AG04449 (cell line): ENCODE measurements at regions not wholly inside any gene's neighbourhood (a gene's known extent, or its start where the extent isn't known, plus 50 kb on each side); places are given as distances from the start of the nearest gene placed in this dataset.

Experiments
- CTCF ChIA-PET: fragments of 350-600 bp; formaldehyde crosslinking; extraction: SDS; loops from one replicate; lab custom pipeline; 2021; ENCODE audit warnings: antibody characterized with exemption; lab: Yijun Ruan, JAX
- POLR2A ChIA-PET: fragments of 400-600, 350-600 bp; formaldehyde crosslinking; extraction: SDS; loops from one replicate; lab custom pipeline; 2020; ENCODE audit warnings: antibody characterized with exemption, inconsistent platforms; lab: Yijun Ruan, JAX
- DNase-seq: peaks from one replicate; pipeline ENCODE4 v3.0.0-alpha.2; 2010; ENCODE audit warnings: low read depth, low spot score
- H3K4me3 ChIP-seq: 2 replicates; pipeline ENCODE4 v1.5.1; 2011; ENCODE audit warnings: low read depth, mild to moderate bottlenecking, control low read depth, low read length
- CTCF ChIP-seq: IDR thresholded peaks from one replicate; pipeline ENCODE4 v1.5.1; 2011; ENCODE audit warnings: mild to moderate bottlenecking, moderate library complexity, low read length, control low read depth, inconsistent platforms; ENCODE audit not compliant: insufficient read depth; ENCODE audit errors: missing control alignments

- DNase-seq, result no peak
- ChIA-PET CTCF (interaction anchor here (0.7 to 3.7 kb wide), 4 partner anchors 9 to 25 kb away, joined by 3 to 19 read pairs (median 10); no protein-coding TSS in a partner anchor), POLR2A (no interaction called here)
- H3K4me3 ChIP-seq, result no peak overlapping the region
- peak; percentile 8 for TF ChIP-seq CTCF
These were observed 57.1 kb downstream of the FAM181B start for GRCh38 chr11:82676483-82677094.

GRCh38 chr11:82675838-82676237, 57.8 kb downstream of the FAM181B start:
- no peak for TF ChIP-seq CTCF
- ChIA-PET POLR2A (no interaction called here), CTCF (interaction anchor here (0.7 to 3.7 kb wide), 3 partner anchors 9 to 26 kb away, joined by 3 to 19 read pairs (median 14); no protein-coding TSS in a partner anchor)
- no peak overlapping the region for H3K4me3 ChIP-seq
- DNase-seq, result no peak

- H3K4me3 ChIP-seq, result no peak overlapping the region
- ChIA-PET POLR2A (no interaction called here), CTCF (interaction anchor here (0.7 kb wide), 1 partner anchor 28 kb away, joined by 3 read pairs; no protein-coding TSS in a partner anchor)
- DNase-seq, result no peak
- TF ChIP-seq CTCF, result no peak
These were observed 60.0 kb downstream of the FAM181B start for GRCh38 chr11:82673631-82674030.

GRCh38 chr11:82671451-82671850, 62.2 kb downstream of the FAM181B start:
- DNase-seq, result no peak
- no peak overlapping the region for H3K4me3 ChIP-seq
- POLR2A ChIA-PET, result no interaction called here
- CTCF ChIA-PET, result no interaction called here
- no peak for TF ChIP-seq CTCF

- no peak overlapping the region for H3K4me3 ChIP-seq
- no peak for DNase-seq
- CTCF ChIA-PET, result no interaction called here
- no peak for TF ChIP-seq CTCF
- POLR2A ChIA-PET, result no interaction called here
These were observed 70.1 kb downstream of the FAM181B start for GRCh38 chr11:82663535-82663934.

GRCh38 chr11:82653752-82654151, 79.9 kb downstream of the FAM181B start:
- POLR2A ChIA-PET, result no interaction called here
- TF ChIP-seq CTCF, result no peak
- CTCF ChIA-PET, result no interaction called here
- no peak for DNase-seq
- H3K4me3 ChIP-seq, result no peak overlapping the region
